H1 (cell line): ENCODE measurements at regions not wholly inside any gene's neighbourhood (a gene's known extent, or its start where the extent isn't known, plus 50 kb on each side); places are given as distances from the start of the nearest gene placed in this dataset.

Experiments
- CTCF ChIA-PET: fragments of 300-600 bp; sonication (Branson Sonifier 250); formaldehyde crosslinking; loops from one replicate; lab custom pipeline; 2021; ENCODE audit not compliant: partially characterized antibody; lab: Charles Lee
- POLR2A ChIA-PET: fragments of 300-600 bp; sonication (Branson Sonifier 250); formaldehyde crosslinking; loops from one replicate; lab custom pipeline; 2021; ENCODE audit warnings: inconsistent platforms; ENCODE audit not compliant: partially characterized antibody; lab: Charles Lee
- DNase-seq, 2 experiments: peaks; one replicate each; pipeline versions ENCODE4 v3.0.0 to v3.0.0-alpha.2; 2010 to 2022; ENCODE audit warnings: low spot score in 2 of 2, low read depth in 1 of 2, mixed read lengths in 1 of 2
- FAIRE-seq: peaks from 2 replicates; lab custom pipeline; 2011; peaks lifted over from hg19 to GRCh38; lab: Jason Lieb, UNC
- H2AFZ ChIP-seq: 2 replicates; pipeline ENCODE4 v1.8.1; 2012; ENCODE audit warnings: low read length, inconsistent platforms
- H2AK5ac ChIP-seq: 2 replicates; pipeline ENCODE4 v1.6.1; 2013; ENCODE audit warnings: low read depth, low read length
- H2BK120ac ChIP-seq: replicated peaks from 2 replicates; pipeline ENCODE3; 2013; ENCODE audit warnings: low read depth, low read length, inconsistent platforms
- H2BK12ac ChIP-seq: 2 replicates; pipeline ENCODE4 v1.6.1; 2013; ENCODE audit warnings: low read depth, low read length
- H2BK15ac ChIP-seq: 2 replicates; pipeline ENCODE4 v1.6.1; 2013; ENCODE audit warnings: low read length
- H2BK20ac ChIP-seq: 2 replicates; pipeline ENCODE4 v1.6.1; 2013; ENCODE audit warnings: low read length
- H2BK5ac ChIP-seq: 2 replicates; pipeline ENCODE4 v1.6.1; 2013; ENCODE audit warnings: low read depth, low read length
- H3K14ac ChIP-seq: 2 replicates; pipeline ENCODE4 v1.6.1; 2013; ENCODE audit warnings: inconsistent platforms; ENCODE audit not compliant: insufficient read length
- H3K18ac ChIP-seq: 2 replicates; pipeline ENCODE4 v1.6.1; 2013; ENCODE audit warnings: low read length; ENCODE audit errors: extremely low read depth
- H3K23ac ChIP-seq: 2 replicates; pipeline ENCODE4 v1.6.1; 2013; ENCODE audit warnings: inconsistent platforms; ENCODE audit not compliant: insufficient read length
- H3K23me2 ChIP-seq: 2 replicates; pipeline ENCODE4 v1.6.1; 2013; ENCODE audit warnings: low read depth, low read length
- H3K27ac ChIP-seq: 2 replicates; pipeline ENCODE4 v1.6.1; 2011; ENCODE audit warnings: low read depth, low read length, inconsistent platforms
- H3K27me3 ChIP-seq, 4 experiments: replicated peaks in 1 of 4; 1 replicate in 1 of 4; 2 replicates in 3 of 4; pipeline versions ENCODE4 v1.6.1 to v1.8.1; 2011 to 2013; ENCODE audit warnings: low read length in 3 of 4, mild to moderate bottlenecking in 3 of 4, inconsistent platforms in 2 of 4, mixed read lengths in 2 of 4, moderate library complexity in 1 of 4; ENCODE audit not compliant: control insufficient read depth in 3 of 4, insufficient read depth in 3 of 4; ENCODE audit errors: extremely low read depth in 1 of 4
- H3K36me3 ChIP-seq, 4 experiments: 2 replicates each; pipeline versions ENCODE4 v1.6.1 to v1.8.1; 2011 to 2013; ENCODE audit warnings: mild to moderate bottlenecking in 4 of 4, low read length in 3 of 4, moderate library complexity in 2 of 4, control low read depth in 1 of 4, inconsistent platforms in 1 of 4; ENCODE audit not compliant: insufficient read depth in 4 of 4, control insufficient read depth in 2 of 4
- H3K4ac ChIP-seq: replicated peaks from 2 replicates; pipeline ENCODE3; 2013; ENCODE audit warnings: low read length, low read depth, mixed read lengths, inconsistent platforms; ENCODE audit not compliant: insufficient read length
- H3K4me1 ChIP-seq, 4 experiments: replicated peaks in 1 of 4; 1 replicate in 1 of 4; 2 replicates in 3 of 4; pipeline versions ENCODE4 v1.6.1 to v1.8.1; 2011 to 2013; ENCODE audit warnings: low read length in 3 of 4, inconsistent platforms in 2 of 4, mixed read lengths in 1 of 4; ENCODE audit not compliant: insufficient read depth in 4 of 4, control insufficient read depth in 3 of 4
- H3K4me2 ChIP-seq, 2 experiments: 2 replicates each; pipeline versions ENCODE4 v1.6.1 to v1.8.1; 2011 to 2013; ENCODE audit warnings: low read depth in 2 of 2, low read length in 2 of 2, control low read depth in 1 of 2, inconsistent platforms in 1 of 2, mild to moderate bottlenecking in 1 of 2; ENCODE audit not compliant: insufficient read depth in 1 of 2
- H3K4me3 ChIP-seq, 4 experiments: fragments of 200-600, 300-600 bp in 1 of 4; sonication (generic), shearing (Covaris generic), sonication (Bioruptor Twin) in 1 of 4; 2 replicates each; pipeline versions ENCODE4 v1.5.1 to v1.8.1; 2011 to 2016; ENCODE audit warnings: low read length in 4 of 4, low read depth in 3 of 4, control low read depth in 2 of 4, inconsistent platforms in 2 of 4, mild to moderate bottlenecking in 2 of 4, mixed read lengths in 1 of 4, moderate library complexity in 1 of 4; ENCODE audit not compliant: insufficient read depth in 2 of 4; ENCODE audit errors: extremely low read depth in 1 of 4
- H3K56ac ChIP-seq: replicated peaks from 2 replicates; pipeline ENCODE3; 2013; ENCODE audit warnings: low read depth, mild to moderate bottlenecking, mixed read lengths, low read length, inconsistent platforms; ENCODE audit not compliant: insufficient read length
- H3K79me1 ChIP-seq: 2 replicates; pipeline ENCODE4 v1.6.1; 2013; ENCODE audit warnings: low read depth, low read length, control low read depth
- H3K79me2 ChIP-seq, 2 experiments: 2 replicates each; pipeline versions ENCODE4 v1.6.1 to v1.8.1; 2012 to 2013; ENCODE audit warnings: low read length in 2 of 2, mild to moderate bottlenecking in 2 of 2, inconsistent platforms in 1 of 2; ENCODE audit not compliant: insufficient read depth in 2 of 2, control insufficient read depth in 1 of 2
- H3K9ac ChIP-seq, 4 experiments: replicated peaks in 1 of 4; 1 replicate in 1 of 4; 2 replicates in 3 of 4; pipeline versions ENCODE4 v1.6.1 to v1.8.1; 2011 to 2013; ENCODE audit warnings: low read depth in 3 of 4, low read length in 3 of 4, control low read depth in 2 of 4, mild to moderate bottlenecking in 2 of 4, moderate library complexity in 2 of 4, inconsistent platforms in 1 of 4; ENCODE audit errors: extremely low read depth in 1 of 4
- H3K9me3 ChIP-seq, 2 experiments: 2 replicates each; pipeline versions ENCODE4 v1.6.1 to v1.8.1; 2012 to 2013; ENCODE audit warnings: mild to moderate bottlenecking in 2 of 2, moderate library complexity in 2 of 2, control low read depth in 1 of 2, inconsistent platforms in 1 of 2, low read depth in 1 of 2, low read length in 1 of 2, mixed read lengths in 1 of 2; ENCODE audit not compliant: insufficient read depth in 2 of 2
- H4K20me1 ChIP-seq, 2 experiments: replicated peaks in 1 of 2; 2 replicates each; pipeline versions ENCODE3 to v1.8.1; 2011 to 2013; ENCODE audit warnings: inconsistent platforms in 2 of 2, low read length in 2 of 2, mild to moderate bottlenecking in 1 of 2; ENCODE audit not compliant: insufficient read depth in 2 of 2, control insufficient read depth in 1 of 2
- H4K5ac ChIP-seq: 2 replicates; pipeline ENCODE4 v1.6.1; 2013; ENCODE audit warnings: low read length, low read depth, mixed read lengths, inconsistent platforms; ENCODE audit not compliant: insufficient read length
- H4K8ac ChIP-seq: 2 replicates; pipeline ENCODE4 v1.8.0; 2013; ENCODE audit warnings: mild to moderate bottlenecking, moderate library complexity, low read length, inconsistent platforms; ENCODE audit not compliant: insufficient read depth; ENCODE audit errors: extremely low read depth
- H4K91ac ChIP-seq: replicated peaks from 2 replicates; pipeline ENCODE3; 2013; ENCODE audit warnings: low read length, mixed read lengths, inconsistent platforms; ENCODE audit not compliant: insufficient read length
- ASH2L ChIP-seq: fragments of 200-600, 300-600 bp; sonication (generic); IDR thresholded peaks from one replicate; pipeline ENCODE4 v1.7.1; 2017; ENCODE audit warnings: low read length
- ATF2 ChIP-seq: IDR thresholded peaks from 2 replicates; pipeline ENCODE4 v1.6.1; 2012; ENCODE audit warnings: low read length, inconsistent platforms
- BCL11A ChIP-seq, 2 experiments: IDR thresholded peaks; one replicate each; pipeline ENCODE4 v1.6.1; 2011; ENCODE audit warnings: low read depth in 2 of 2, low read length in 2 of 2, mild to moderate bottlenecking in 2 of 2
- HDAC6 ChIP-seq: IDR thresholded peaks from one replicate; pipeline ENCODE4 v1.7.1; 2012; ENCODE audit warnings: low read depth, mild to moderate bottlenecking, inconsistent platforms, low read length, moderate library complexity
- PHF8 ChIP-seq: fragments of 200-600 bp; sonication (generic); conservative IDR thresholded peaks from 2 replicates; pipeline ENCODE4 v1.7.1; 2012; ENCODE audit warnings: low read depth, mild to moderate bottlenecking, inconsistent platforms, low read length, moderate library complexity
- RAD21 ChIP-seq, 2 experiments: IDR thresholded peaks in 1 of 2; conservative IDR thresholded peaks in 1 of 2; 2 replicates each; pipeline ENCODE4 v1.6.1; 2011; ENCODE audit warnings: low read depth in 2 of 2, low read length in 2 of 2, improper control_type of control experiment in 1 of 2, inconsistent platforms in 1 of 2, mild to moderate bottlenecking in 1 of 2, moderate library complexity in 1 of 2
- RBBP5 ChIP-seq: IDR thresholded peaks from 2 replicates; pipeline ENCODE4 v1.7.1; 2012; ENCODE audit warnings: low read depth, mild to moderate bottlenecking, inconsistent platforms, low read length, moderate library complexity, borderline replicate concordance
- TAF7 ChIP-seq: optimal IDR thresholded peaks from 2 replicates; pipeline ENCODE3; 2011; ENCODE audit warnings: low read depth, mild to moderate bottlenecking, inconsistent platforms, low read length, moderate library complexity, borderline replicate concordance
- TEAD4 ChIP-seq: IDR thresholded peaks from 2 replicates; pipeline ENCODE4 v1.6.1; 2012; ENCODE audit warnings: low read depth, low read length, inconsistent platforms, mixed read lengths
- TF ChIP-seq, protein P1 (sequence below): IDR thresholded peaks from 2 replicates; pipeline ENCODE4 v1.6.1; 2011; ENCODE audit warnings: low read length, improper control_type of control experiment
- TF ChIP-seq, protein P2 (sequence below): IDR thresholded peaks from 2 replicates; pipeline ENCODE4 v1.6.1; 2011; ENCODE audit warnings: low read depth, mild to moderate bottlenecking, low read length; ENCODE audit not compliant: insufficient read depth

DNA sequence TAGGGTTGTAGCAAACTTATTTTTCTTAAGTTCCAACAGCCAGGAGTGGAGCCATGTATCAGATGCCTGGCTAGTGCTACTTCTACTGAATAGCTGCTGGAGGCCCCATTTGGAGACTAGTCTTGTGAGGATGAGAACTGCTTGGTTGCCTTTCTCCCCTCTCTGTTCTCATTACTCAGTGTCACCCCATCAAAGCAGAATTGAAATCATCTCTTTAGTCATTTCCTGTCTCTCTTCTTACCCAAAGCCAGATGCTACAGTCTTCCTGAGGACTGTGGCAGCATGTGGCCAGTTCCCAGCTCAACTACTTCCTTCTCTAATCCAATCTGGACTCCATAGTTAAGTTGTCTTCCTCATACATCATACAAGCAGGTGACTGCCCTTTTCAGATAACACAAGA lies 197.5 kb downstream of the BRINP2 start:
- H2BK15ac ChIP-seq = no peak overlapping the region
- H3K36me3 ChIP-seq = no peaks in the 10 kb centered on the region
- DNase-seq (no peak), FAIRE-seq (no peak)
- no peak overlapping the region for H3K9ac ChIP-seq
- no peak overlapping the region for H3K4me3 ChIP-seq
- ChIA-PET CTCF (interaction anchor here (0.9 to 7.4 kb wide), 5 partner anchors 14 to 577 kb away, joined by 3 to 48 read pairs (median 4); no protein-coding TSS in a partner anchor), POLR2A (no interaction called here)
- no peak overlapping the region for H2BK12ac ChIP-seq
- no peak overlapping the region for H2BK120ac ChIP-seq
- no peak overlapping the region for H2AK5ac ChIP-seq
- H3K4me1 ChIP-seq = no peaks in the 10 kb centered on the region
- no peak overlapping the region for H3K18ac ChIP-seq
- no peak overlapping the region for H2AFZ ChIP-seq
- H3K4me2 ChIP-seq = no peak overlapping the region
- H3K14ac ChIP-seq = no peak overlapping the region
- H2BK5ac ChIP-seq = no peak overlapping the region
- H3K23me2 ChIP-seq = no peaks in the 10 kb centered on the region; the same call in 1 of the 2 replicates
- H3K27ac ChIP-seq = no peak overlapping the region
- no peak overlapping the region for H4K5ac ChIP-seq
- H3K79me2 ChIP-seq = no peaks in the 10 kb centered on the region
- no peaks in the 10 kb centered on the region for H3K79me1 ChIP-seq
- no peaks in the 10 kb centered on the region for H3K27me3 ChIP-seq
- H4K8ac ChIP-seq = no peak overlapping the region
- H3K56ac ChIP-seq = no peak overlapping the region
- no peak overlapping the region for H4K91ac ChIP-seq
- H3K9me3 ChIP-seq = no peaks in the 10 kb centered on the region
- H4K20me1 ChIP-seq = no peaks in the 10 kb centered on the region
- no peak overlapping the region for H2BK20ac ChIP-seq
- no peak overlapping the region for H3K4ac ChIP-seq
- no peak overlapping the region for H3K23ac ChIP-seq
- TF ChIP-seq PHF8 (no peak), ASH2L (no peak), ATF2 (no peak), RAD21 (IDR thresholded peaks at IDR 0.05 in 1 of 2, conservative IDR thresholded peaks at IDR 0.05 in 1 of 2; ENCODE audit: low read depth in 2 of 2, low read length in 2 of 2) (no peak), BCL11A (IDR thresholded peaks at IDR 0.05; ENCODE audit: low read depth in 2 of 2, low read length in 2 of 2) (no peak), RBBP5 (no peak), TEAD4 (no peak), TAF7 (no peak), HDAC6 (no peak)
- TF ChIP-seq, protein P1, sequence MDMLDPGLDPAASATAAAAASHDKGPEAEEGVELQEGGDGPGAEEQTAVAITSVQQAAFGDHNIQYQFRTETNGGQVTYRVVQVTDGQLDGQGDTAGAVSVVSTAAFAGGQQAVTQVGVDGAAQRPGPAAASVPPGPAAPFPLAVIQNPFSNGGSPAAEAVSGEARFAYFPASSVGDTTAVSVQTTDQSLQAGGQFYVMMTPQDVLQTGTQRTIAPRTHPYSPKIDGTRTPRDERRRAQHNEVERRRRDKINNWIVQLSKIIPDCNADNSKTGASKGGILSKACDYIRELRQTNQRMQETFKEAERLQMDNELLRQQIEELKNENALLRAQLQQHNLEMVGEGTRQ = no peak
- TF ChIP-seq, protein P2, sequence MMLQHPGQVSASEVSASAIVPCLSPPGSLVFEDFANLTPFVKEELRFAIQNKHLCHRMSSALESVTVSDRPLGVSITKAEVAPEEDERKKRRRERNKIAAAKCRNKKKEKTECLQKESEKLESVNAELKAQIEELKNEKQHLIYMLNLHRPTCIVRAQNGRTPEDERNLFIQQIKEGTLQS = no peak
